ENCODE measurements at regions not wholly inside any gene's neighbourhood (a gene's known extent, or its start where the extent isn't known, plus 50 kb on each side); places are given as distances from the start of the nearest gene placed in this dataset.
"Not testable (repeated sequence)": the region's sequence is repeated elsewhere in the genome, so short reads cannot be mapped to it uniquely, and the experiment has no call there.

- H3K36me3 Mint-ChIP-seq (ENCODE audit: low read depth), result no peaks in the 10 kb centered on the region
- intact Hi-C loops (cut with micrococcal nuclease), result no loop called here
- POLR2A ChIA-PET, result no interaction called here
- TF ChIP-seq, protein P1, sequence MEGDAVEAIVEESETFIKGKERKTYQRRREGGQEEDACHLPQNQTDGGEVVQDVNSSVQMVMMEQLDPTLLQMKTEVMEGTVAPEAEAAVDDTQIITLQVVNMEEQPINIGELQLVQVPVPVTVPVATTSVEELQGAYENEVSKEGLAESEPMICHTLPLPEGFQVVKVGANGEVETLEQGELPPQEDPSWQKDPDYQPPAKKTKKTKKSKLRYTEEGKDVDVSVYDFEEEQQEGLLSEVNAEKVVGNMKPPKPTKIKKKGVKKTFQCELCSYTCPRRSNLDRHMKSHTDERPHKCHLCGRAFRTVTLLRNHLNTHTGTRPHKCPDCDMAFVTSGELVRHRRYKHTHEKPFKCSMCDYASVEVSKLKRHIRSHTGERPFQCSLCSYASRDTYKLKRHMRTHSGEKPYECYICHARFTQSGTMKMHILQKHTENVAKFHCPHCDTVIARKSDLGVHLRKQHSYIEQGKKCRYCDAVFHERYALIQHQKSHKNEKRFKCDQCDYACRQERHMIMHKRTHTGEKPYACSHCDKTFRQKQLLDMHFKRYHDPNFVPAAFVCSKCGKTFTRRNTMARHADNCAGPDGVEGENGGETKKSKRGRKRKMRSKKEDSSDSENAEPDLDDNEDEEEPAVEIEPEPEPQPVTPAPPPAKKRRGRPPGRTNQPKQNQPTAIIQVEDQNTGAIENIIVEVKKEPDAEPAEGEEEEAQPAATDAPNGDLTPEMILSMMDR (IDR thresholded peaks at IDR 0.05), result no peak
- H3K4me3 Mint-ChIP-seq, result no peak overlapping the region
- no peak overlapping the region for H3K27ac Mint-ChIP-seq
- H3K4me1 Mint-ChIP-seq, result no peaks in the 10 kb centered on the region
- ATAC-seq (ENCODE audit: low read depth) (no peak), DNase-seq (no peak)
- H3K27me3 Mint-ChIP-seq, result no peaks in the 10 kb centered on the region
- CTCF ChIA-PET, result no interaction called here
- peaks cover 6% of the 10 kb centered on the region for H3K9me3 Mint-ChIP-seq
Observed at GRCh38 chr4:60389633-60390032, 810.5 kb upstream of the ADGRL3 start.

- Mint-ChIP-seq H3K4me3 (no peak overlapping the region), H3K27me3 (no peaks in the 10 kb centered on the region), H3K9me3 (peaks cover 5% of the 10 kb centered on the region), H3K36me3 (ENCODE audit: low read depth) (no peaks in the 10 kb centered on the region), H3K27ac (no peak overlapping the region), H3K4me1 (no peaks in the 10 kb centered on the region)
- TF ChIP-seq, protein P1 (IDR thresholded peaks at IDR 0.05), result no peak
- POLR2A ChIA-PET, result no interaction called here
- CTCF ChIA-PET, result no interaction called here
- DNase-seq (no peak), ATAC-seq (ENCODE audit: low read depth) (no peak)
- intact Hi-C loops (cut with micrococcal nuclease), result no loop called here
Observed at GRCh38 chr4:60396341-60397049, 803.6 kb upstream of the ADGRL3 start.

GRCh38 chr4:60400593-60400992 lies 799.5 kb upstream of the ADGRL3 start:
- Mint-ChIP-seq H3K27ac (no peak overlapping the region), H3K4me1 (no peaks in the 10 kb centered on the region), H3K4me3 (no peak overlapping the region), H3K9me3 (peaks cover 8% of the 10 kb centered on the region), H3K27me3 (no peaks in the 10 kb centered on the region), H3K36me3 (ENCODE audit: low read depth) (no peaks in the 10 kb centered on the region)
- ATAC-seq (ENCODE audit: low read depth) (no peak), DNase-seq (no peak)
- TF ChIP-seq, protein P1 (IDR thresholded peaks at IDR 0.05), result no peak
- CTCF ChIA-PET, result no interaction called here
- intact Hi-C loops (cut with micrococcal nuclease), result no loop called here
- POLR2A ChIA-PET, result no interaction called here

- ATAC-seq (ENCODE audit: low read depth) (no peak), DNase-seq (no peak)
- H3K27ac Mint-ChIP-seq, result no peak overlapping the region
- intact Hi-C loops (cut with micrococcal nuclease), result no loop called here
- H3K4me1 Mint-ChIP-seq, result no peaks in the 10 kb centered on the region
- no peaks in the 10 kb centered on the region for H3K27me3 Mint-ChIP-seq
- ChIA-PET CTCF (no interaction called here), POLR2A (no interaction called here)
- H3K4me3 Mint-ChIP-seq, result no peak overlapping the region
- H3K36me3 Mint-ChIP-seq (ENCODE audit: low read depth), result no peaks in the 10 kb centered on the region
- peaks cover 14% of the 10 kb centered on the region for H3K9me3 Mint-ChIP-seq
- TF ChIP-seq, protein P1 (IDR thresholded peaks at IDR 0.05), result no peak
Observed at GRCh38 chr4:60404027-60404426, 796.1 kb upstream of the ADGRL3 start.

- ChIA-PET CTCF (no interaction called here), POLR2A (no interaction called here)
- DNase-seq, result no peak
- peaks cover 8% of the 10 kb centered on the region for H3K9me3 Mint-ChIP-seq
- H3K36me3 Mint-ChIP-seq (ENCODE audit: low read depth), result no peaks in the 10 kb centered on the region
- H3K27me3 Mint-ChIP-seq, result no peaks in the 10 kb centered on the region
- intact Hi-C loops (cut with micrococcal nuclease), result no loop called here
- H3K4me1 Mint-ChIP-seq, result no peaks in the 10 kb centered on the region
- no peak overlapping the region for H3K27ac Mint-ChIP-seq
- TF ChIP-seq, protein P1 (IDR thresholded peaks at IDR 0.05), result no peak
- H3K4me3 Mint-ChIP-seq, result no peak overlapping the region
- no peak for ATAC-seq (ENCODE audit: low read depth)
Observed at GRCh38 chr4:60422439-60422838, 777.7 kb upstream of the ADGRL3 start.

DNA sequence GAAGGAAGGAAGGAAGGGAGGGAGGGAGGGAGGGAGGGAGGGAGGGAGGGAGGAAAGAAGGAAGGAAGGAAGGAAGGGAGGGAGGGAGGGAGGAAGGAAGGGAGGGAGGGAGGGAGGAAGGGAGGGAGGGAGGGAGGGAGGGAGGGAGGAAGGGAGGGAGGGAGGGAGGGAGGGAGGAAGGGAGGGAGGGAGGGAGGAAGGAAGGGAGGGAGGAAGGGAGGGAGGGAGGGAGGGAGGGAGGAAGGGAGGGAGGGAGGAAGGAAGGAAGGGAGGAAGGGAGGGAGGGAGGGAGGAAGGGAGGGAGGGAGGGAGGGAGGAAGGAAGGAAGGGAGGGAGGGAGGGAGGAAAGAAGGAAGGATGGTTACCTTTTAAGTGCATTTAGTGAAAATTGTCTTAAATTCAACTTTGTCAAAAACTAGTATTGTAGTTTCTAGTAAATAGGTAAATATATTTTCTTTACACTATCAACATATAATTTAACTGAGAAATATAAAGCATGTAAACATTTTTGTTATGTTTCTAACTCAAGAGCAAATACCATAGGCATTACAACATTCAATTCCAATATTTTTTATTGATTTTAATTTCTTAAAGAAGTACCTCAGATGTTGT lies 776.4 kb upstream of the ADGRL3 start:
- POLR2A ChIA-PET; intact Hi-C loops (cut with micrococcal nuclease); H3K4me1 Mint-ChIP-seq; H3K4me3 Mint-ChIP-seq; H3K27ac Mint-ChIP-seq; H3K9me3 Mint-ChIP-seq; H3K36me3 Mint-ChIP-seq (ENCODE audit: low read depth); ATAC-seq (ENCODE audit: low read depth); H3K27me3 Mint-ChIP-seq; CTCF ChIA-PET; DNase-seq: not testable (repeated sequence)
